Spleen (tissue), 7 donors: ENCODE measurements at regions not wholly inside any gene's neighbourhood (a gene's known extent, or its start where the extent isn't known, plus 50 kb on each side); places are given as distances from the start of the nearest gene placed in this dataset.

Experiments
- POLR2A ChIP-seq, 3 donors: fragments of 450-650 bp; IDR thresholded peaks; one replicate each; pipeline ENCODE4 v1.5.1; 2017; ENCODE audit warnings: antibody characterized with exemption in 3 of 3, mild to moderate bottlenecking in 1 of 3
- TF ChIP-seq, protein P1 (sequence below), 11 experiments: fragments of 200-600 bp in 7 of 11; fragments of 450-650 bp in 4 of 11; sonication (generic) in 4 of 11; IDR thresholded peaks in 8 of 11; conservative IDR thresholded peaks in 3 of 11; 1 replicate in 7 of 11; 2 replicates in 4 of 11; pipeline versions ENCODE4 v1.4.0 to v1.8.0; 2016 to 2021; ENCODE audit warnings: antibody characterized with exemption in 11 of 11, inconsistent platforms in 4 of 11, mild to moderate bottlenecking in 1 of 11
- donor health status: DM: no; HTN: no; CAD: no; lungs with moderate emphysema.
- donor health status: DM: no; HTN: no; CAD: no.
- donor health status: DM: no; HTN: no; CAD: no.

DNA sequence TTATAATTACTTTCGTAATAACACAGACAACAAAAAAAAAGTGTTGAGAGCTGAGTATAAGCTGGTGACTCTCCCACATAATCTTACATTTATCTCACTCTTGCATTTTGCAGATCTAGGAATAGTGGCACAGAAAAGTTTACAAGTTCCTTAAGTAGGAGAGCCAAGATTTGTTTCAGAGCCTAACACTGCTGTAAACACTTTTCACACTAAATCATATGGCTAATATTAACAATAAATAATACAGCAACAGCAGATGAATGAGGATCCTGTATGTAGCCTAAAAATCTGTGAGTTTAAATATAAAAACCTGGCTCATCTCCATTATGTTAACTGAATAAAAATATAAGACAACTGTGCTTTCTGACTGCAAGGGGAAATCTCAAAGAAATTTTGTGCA lies 846.5 kb upstream of the ADAMTS5 start:
- TF ChIP-seq, protein P1, sequence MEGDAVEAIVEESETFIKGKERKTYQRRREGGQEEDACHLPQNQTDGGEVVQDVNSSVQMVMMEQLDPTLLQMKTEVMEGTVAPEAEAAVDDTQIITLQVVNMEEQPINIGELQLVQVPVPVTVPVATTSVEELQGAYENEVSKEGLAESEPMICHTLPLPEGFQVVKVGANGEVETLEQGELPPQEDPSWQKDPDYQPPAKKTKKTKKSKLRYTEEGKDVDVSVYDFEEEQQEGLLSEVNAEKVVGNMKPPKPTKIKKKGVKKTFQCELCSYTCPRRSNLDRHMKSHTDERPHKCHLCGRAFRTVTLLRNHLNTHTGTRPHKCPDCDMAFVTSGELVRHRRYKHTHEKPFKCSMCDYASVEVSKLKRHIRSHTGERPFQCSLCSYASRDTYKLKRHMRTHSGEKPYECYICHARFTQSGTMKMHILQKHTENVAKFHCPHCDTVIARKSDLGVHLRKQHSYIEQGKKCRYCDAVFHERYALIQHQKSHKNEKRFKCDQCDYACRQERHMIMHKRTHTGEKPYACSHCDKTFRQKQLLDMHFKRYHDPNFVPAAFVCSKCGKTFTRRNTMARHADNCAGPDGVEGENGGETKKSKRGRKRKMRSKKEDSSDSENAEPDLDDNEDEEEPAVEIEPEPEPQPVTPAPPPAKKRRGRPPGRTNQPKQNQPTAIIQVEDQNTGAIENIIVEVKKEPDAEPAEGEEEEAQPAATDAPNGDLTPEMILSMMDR (IDR thresholded peaks at IDR 0.05 in 8 of 11, conservative IDR thresholded peaks at IDR 0.05 in 3 of 11): no peak
- no peak for TF ChIP-seq POLR2A (IDR thresholded peaks at IDR 0.05)
